GM19328 (cell line): ENCODE measurements at regions not wholly inside any gene's neighbourhood (a gene's known extent, or its start where the extent isn't known, plus 50 kb on each side); places are given as distances from the start of the nearest gene placed in this dataset.

Source experiments
- ATAC-seq: cut with Tn5 transposase; IDR thresholded peaks from one replicate; pipeline ENCODE4 v1.9.1; 2021; ENCODE audit warnings: mild to moderate bottlenecking, moderate library complexity; ENCODE audit not compliant: unreplicated experiment

- ATAC-seq, result no peak
These were observed 288.5 kb upstream of the NEGR1 start for GRCh38 chr1:72570815-72571214.

GRCh38 chr1:72568113-72568512 lies 285.8 kb upstream of the NEGR1 start:
- ATAC-seq, result no peak

GRCh38 chr1:72567521-72567920 lies 285.2 kb upstream of the NEGR1 start:
- ATAC-seq, result no peak

- no peak for ATAC-seq
These were observed 282.4 kb upstream of the NEGR1 start for GRCh38 chr1:72564749-72565148.

- no peak for ATAC-seq
These were observed 275.2 kb upstream of the NEGR1 start for GRCh38 chr1:72557446-72558049.

GRCh38 chr1:72547412-72547811 lies 265.1 kb upstream of the NEGR1 start:
- no peak for ATAC-seq

GRCh38 chr1:72540674-72541073 lies 258.3 kb upstream of the NEGR1 start:
- no peak for ATAC-seq

GRCh38 chr1:72535470-72535869 lies 253.1 kb upstream of the NEGR1 start:
- no peak for ATAC-seq

GRCh38 chr1:72530646-72531045 lies 248.3 kb upstream of the NEGR1 start:
- ATAC-seq, result no peak

- ATAC-seq, result no peak
These were observed 244.6 kb upstream of the NEGR1 start for GRCh38 chr1:72526926-72527325.

GRCh38 chr1:72524021-72524420 lies 241.7 kb upstream of the NEGR1 start:
- ATAC-seq, result no peak

GRCh38 chr1:72521659-72522058 lies 239.3 kb upstream of the NEGR1 start:
- no peak for ATAC-seq

- ATAC-seq, result no peak
These were observed 234.5 kb upstream of the NEGR1 start for GRCh38 chr1:72516826-72517225.

- no peak for ATAC-seq
These were observed 233.9 kb upstream of the NEGR1 start for GRCh38 chr1:72516264-72516663.

GRCh38 chr1:72498371-72498770 lies 216.0 kb upstream of the NEGR1 start:
- ATAC-seq, result no peak

GRCh38 chr1:72489801-72490200 lies 207.5 kb upstream of the NEGR1 start:
- ATAC-seq, result no peak

- no peak for ATAC-seq
These were observed 203.5 kb upstream of the NEGR1 start for GRCh38 chr1:72485801-72486200.

GRCh38 chr1:72483846-72484357 lies 201.6 kb upstream of the NEGR1 start:
- no peak for ATAC-seq

GRCh38 chr1:72482736-72483413 lies 200.5 kb upstream of the NEGR1 start:
- ATAC-seq, result no peak

- no peak for ATAC-seq
These were observed 199.2 kb upstream of the NEGR1 start for GRCh38 chr1:72481420-72481970.

GRCh38 chr1:72466376-72466775 lies 184.0 kb upstream of the NEGR1 start:
- no peak for ATAC-seq

- no peak for ATAC-seq
These were observed 180.0 kb upstream of the NEGR1 start for GRCh38 chr1:72462186-72462905.
